ENCODE measurements at regions not wholly inside any gene's neighbourhood (a gene's known extent, or its start where the extent isn't known, plus 50 kb on each side); places are given as distances from the start of the nearest gene placed in this dataset.

GRCh38 chr3:168495270-168495669, 399.5 kb upstream of the GOLIM4 start:
- intact Hi-C loops (cut with DNase I), result no loop called here
- Histone ChIP-seq H3K27ac (no peak overlapping the region), H3K4me3 (no peak overlapping the region), H3K9me3 (no peaks in the 10 kb centered on the region), H3K27me3 (no peaks in the 10 kb centered on the region), H3K36me3 (no peaks in the 10 kb centered on the region), H3K4me1 (no peaks in the 10 kb centered on the region)
- ATAC-seq, result no peak
- no peak for DNase-seq
- no peak for TF ChIP-seq CTCF (IDR thresholded peaks at IDR 0.05)

GRCh38 chr3:168493412-168494205, 397.9 kb upstream of the GOLIM4 start:
- intact Hi-C loops (cut with DNase I), result no loop called here
- no peak for DNase-seq
- Histone ChIP-seq H3K27me3 (no peaks in the 10 kb centered on the region), H3K36me3 (no peaks in the 10 kb centered on the region), H3K27ac (no peak overlapping the region), H3K4me3 (no peak overlapping the region), H3K4me1 (no peaks in the 10 kb centered on the region), H3K9me3 (no peaks in the 10 kb centered on the region)
- no peak for ATAC-seq
- TF ChIP-seq CTCF (IDR thresholded peaks at IDR 0.05), result no peak

- intact Hi-C loops (cut with DNase I), result no loop called here
Measured at GRCh38 chr3:168490981-168491380, 395.3 kb upstream of the GOLIM4 start.

GRCh38 chr3:168489301-168489700, 393.6 kb upstream of the GOLIM4 start:
- intact Hi-C loops (cut with DNase I), result no loop called here
- Histone ChIP-seq H3K4me1 (no peaks in the 10 kb centered on the region), H3K27me3 (no peaks in the 10 kb centered on the region), H3K27ac (no peak overlapping the region), H3K36me3 (no peaks in the 10 kb centered on the region), H3K4me3 (no peak overlapping the region), H3K9me3 (no peaks in the 10 kb centered on the region)
- no peak for TF ChIP-seq CTCF (IDR thresholded peaks at IDR 0.05)
- no peak for DNase-seq
- ATAC-seq, result no peak

More at GRCh38 chr3:168490981-168491380, 395.3 kb upstream of the GOLIM4 start:
- H3K9me3 ChIP-seq, result no peaks in the 10 kb centered on the region
- no peak for DNase-seq
- H3K27ac ChIP-seq, result no peak overlapping the region
- no peak for ATAC-seq
- no peak overlapping the region for H3K4me3 ChIP-seq
- H3K36me3 ChIP-seq, result no peaks in the 10 kb centered on the region
- H3K27me3 ChIP-seq, result no peaks in the 10 kb centered on the region
- H3K4me1 ChIP-seq, result no peaks in the 10 kb centered on the region
- no peak for TF ChIP-seq CTCF (IDR thresholded peaks at IDR 0.05)

GRCh38 chr3:168485936-168486335, 390.2 kb upstream of the GOLIM4 start:
- intact Hi-C loops (cut with DNase I), result no loop called here

More at GRCh38 chr3:168485936-168486335, 390.2 kb upstream of the GOLIM4 start:
- Histone ChIP-seq H3K9me3 (no peaks in the 10 kb centered on the region), H3K27ac (no peak overlapping the region), H3K36me3 (no peaks in the 10 kb centered on the region), H3K4me3 (no peak overlapping the region), H3K27me3 (no peaks in the 10 kb centered on the region), H3K4me1 (no peaks in the 10 kb centered on the region)
- DNase-seq (no peak), ATAC-seq (no peak)
- TF ChIP-seq CTCF (IDR thresholded peaks at IDR 0.05), result no peak
